ENCODE measurements at regions not wholly inside any gene's neighbourhood (a gene's known extent, or its start where the extent isn't known, plus 50 kb on each side); places are given as distances from the start of the nearest gene placed in this dataset.

DNA sequence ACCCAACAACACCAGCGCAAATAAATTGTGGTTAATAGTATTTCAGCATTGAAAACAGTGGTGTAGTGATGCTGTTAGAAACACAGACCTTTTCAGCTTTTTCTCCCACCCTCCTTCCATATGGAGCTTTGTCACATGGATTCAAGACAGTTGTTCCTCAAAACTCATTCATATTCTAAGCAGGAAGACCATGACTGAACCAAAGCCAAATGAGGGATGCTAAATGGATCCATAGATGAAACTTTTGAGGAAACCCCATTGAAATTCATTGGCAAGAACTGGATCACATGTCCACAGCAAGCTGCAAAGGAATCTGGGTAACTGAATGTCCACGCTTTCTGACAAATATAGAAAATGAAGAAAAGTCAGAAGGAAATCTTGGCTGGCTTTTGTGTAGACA is 615.1 kb upstream of the NETO1 start:
- no peaks in the 10 kb centered on the region for H3K36me3 Mint-ChIP-seq
- no peaks in the 10 kb centered on the region for H3K27me3 Mint-ChIP-seq (ENCODE audit: low read depth)
- no peaks in the 10 kb centered on the region for H3K4me1 Mint-ChIP-seq
- H3K4me3 Mint-ChIP-seq = no peak overlapping the region
- peaks cover 3% of the 10 kb centered on the region for H3K9me3 Mint-ChIP-seq
- H3K27ac Mint-ChIP-seq = no peak overlapping the region
- TF ChIP-seq, protein P1, sequence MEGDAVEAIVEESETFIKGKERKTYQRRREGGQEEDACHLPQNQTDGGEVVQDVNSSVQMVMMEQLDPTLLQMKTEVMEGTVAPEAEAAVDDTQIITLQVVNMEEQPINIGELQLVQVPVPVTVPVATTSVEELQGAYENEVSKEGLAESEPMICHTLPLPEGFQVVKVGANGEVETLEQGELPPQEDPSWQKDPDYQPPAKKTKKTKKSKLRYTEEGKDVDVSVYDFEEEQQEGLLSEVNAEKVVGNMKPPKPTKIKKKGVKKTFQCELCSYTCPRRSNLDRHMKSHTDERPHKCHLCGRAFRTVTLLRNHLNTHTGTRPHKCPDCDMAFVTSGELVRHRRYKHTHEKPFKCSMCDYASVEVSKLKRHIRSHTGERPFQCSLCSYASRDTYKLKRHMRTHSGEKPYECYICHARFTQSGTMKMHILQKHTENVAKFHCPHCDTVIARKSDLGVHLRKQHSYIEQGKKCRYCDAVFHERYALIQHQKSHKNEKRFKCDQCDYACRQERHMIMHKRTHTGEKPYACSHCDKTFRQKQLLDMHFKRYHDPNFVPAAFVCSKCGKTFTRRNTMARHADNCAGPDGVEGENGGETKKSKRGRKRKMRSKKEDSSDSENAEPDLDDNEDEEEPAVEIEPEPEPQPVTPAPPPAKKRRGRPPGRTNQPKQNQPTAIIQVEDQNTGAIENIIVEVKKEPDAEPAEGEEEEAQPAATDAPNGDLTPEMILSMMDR (IDR thresholded peaks at IDR 0.05; ENCODE audit: unreplicated experiment) = no peak
- DNase-seq (ENCODE audit: low spot score in 2 of 2, unreplicated experiment in 2 of 2) = no peak

DNA sequence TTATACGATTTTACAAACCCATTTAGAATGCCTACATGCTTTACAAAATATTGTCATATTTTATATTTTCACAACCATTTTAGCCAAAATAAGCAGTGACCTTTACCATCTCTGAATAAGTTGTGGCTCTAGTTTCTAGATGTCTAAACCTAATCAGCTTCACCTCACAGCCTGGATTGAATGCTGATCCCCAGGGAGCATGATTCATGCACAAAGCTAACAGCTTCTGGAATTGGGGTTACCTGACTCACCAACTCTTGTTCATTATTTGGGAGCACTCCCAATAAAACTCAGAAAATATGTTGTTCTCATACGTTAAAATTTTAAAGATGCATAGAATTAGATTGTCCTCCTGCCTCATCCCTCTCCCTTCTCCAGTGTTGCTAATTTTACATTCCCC is 611.7 kb upstream of the NETO1 start:
- Mint-ChIP-seq H3K27me3 (ENCODE audit: low read depth) (no peaks in the 10 kb centered on the region), H3K36me3 (no peaks in the 10 kb centered on the region), H3K9me3 (peaks cover 15% of the 10 kb centered on the region), H3K4me1 (no peaks in the 10 kb centered on the region), H3K27ac (no peak overlapping the region), H3K4me3 (no peak overlapping the region)
- DNase-seq (ENCODE audit: low spot score in 2 of 2, unreplicated experiment in 2 of 2) = no peak
- TF ChIP-seq, protein P1 (IDR thresholded peaks at IDR 0.05; ENCODE audit: unreplicated experiment) = no peak

DNA sequence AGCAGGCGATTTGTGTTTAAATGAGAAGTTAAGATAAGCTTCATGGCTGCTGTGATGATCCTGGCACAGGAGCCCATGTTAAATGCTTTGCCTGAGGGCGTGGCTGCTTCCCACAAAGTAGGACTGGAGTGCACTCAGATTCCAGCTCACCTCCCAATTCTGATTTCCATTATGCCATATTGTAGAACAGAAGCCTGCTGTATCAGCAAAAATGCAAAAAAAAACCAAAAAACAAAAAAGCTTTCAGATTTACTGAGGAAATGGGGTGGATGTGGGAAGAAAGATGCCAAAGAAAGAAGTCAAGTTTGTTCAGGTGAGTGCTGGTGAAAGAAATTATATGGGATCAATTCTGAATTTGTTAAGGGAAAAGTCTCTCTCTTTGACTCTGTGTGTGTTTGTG is 610.4 kb upstream of the NETO1 start:
- TF ChIP-seq, protein P1 (IDR thresholded peaks at IDR 0.05; ENCODE audit: unreplicated experiment) = no peak
- Mint-ChIP-seq H3K36me3 (no peaks in the 10 kb centered on the region), H3K27me3 (ENCODE audit: low read depth) (no peaks in the 10 kb centered on the region), H3K9me3 (peaks cover 15% of the 10 kb centered on the region), H3K27ac (no peak overlapping the region), H3K4me1 (no peaks in the 10 kb centered on the region), H3K4me3 (no peak overlapping the region)
- no peak for DNase-seq (ENCODE audit: low spot score in 2 of 2, unreplicated experiment in 2 of 2)

DNA sequence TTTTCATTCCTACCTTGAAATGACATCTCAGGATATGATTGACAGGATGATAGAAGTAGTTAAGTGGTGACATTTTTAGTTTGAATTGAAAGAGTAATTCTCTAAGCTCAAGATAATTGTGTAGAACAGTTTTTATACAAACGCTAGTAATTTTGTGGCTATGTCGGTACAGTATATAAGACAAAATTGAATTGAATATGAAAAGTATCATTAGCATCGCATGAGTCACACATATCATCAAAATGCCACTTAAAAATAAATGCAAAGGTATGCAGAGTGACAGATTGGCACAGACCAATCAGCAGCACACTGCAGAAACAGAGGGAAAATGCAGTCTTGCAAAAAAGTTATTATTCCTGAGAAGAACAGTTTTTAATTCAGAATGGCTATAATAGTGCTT is 608.2 kb upstream of the NETO1 start:
- no peaks in the 10 kb centered on the region for H3K4me1 Mint-ChIP-seq
- H3K9me3 Mint-ChIP-seq = peaks cover 15% of the 10 kb centered on the region
- H3K27me3 Mint-ChIP-seq (ENCODE audit: low read depth) = no peaks in the 10 kb centered on the region
- no peak overlapping the region for H3K4me3 Mint-ChIP-seq
- no peaks in the 10 kb centered on the region for H3K36me3 Mint-ChIP-seq
- DNase-seq (ENCODE audit: low spot score in 2 of 2, unreplicated experiment in 2 of 2) = no peak
- TF ChIP-seq, protein P1 (IDR thresholded peaks at IDR 0.05; ENCODE audit: unreplicated experiment) = no peak
- H3K27ac Mint-ChIP-seq = no peak overlapping the region

DNA sequence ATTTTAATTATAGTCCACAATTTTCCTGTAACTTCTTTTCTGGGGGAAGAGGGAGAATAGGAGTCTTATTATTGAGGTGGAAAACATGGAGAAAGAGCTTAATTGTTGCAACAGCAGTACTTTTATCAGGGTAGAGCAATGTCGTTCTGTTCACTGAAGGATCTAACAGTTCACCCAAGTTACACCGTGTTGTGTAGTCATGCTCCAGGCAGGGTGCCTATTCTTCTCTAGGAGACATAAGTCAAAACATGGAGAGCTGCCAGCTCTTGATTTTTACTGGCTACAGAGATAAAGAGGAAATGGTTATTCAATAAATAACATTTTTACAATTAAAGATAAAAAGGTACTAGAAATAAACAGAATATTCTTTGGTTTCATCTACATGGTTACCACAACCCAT is 594.3 kb upstream of the NETO1 start:
- H3K4me1 Mint-ChIP-seq = peaks cover 7% of the 10 kb centered on the region
- TF ChIP-seq, protein P1 (IDR thresholded peaks at IDR 0.05; ENCODE audit: unreplicated experiment) = no peak
- no peaks in the 10 kb centered on the region for H3K27me3 Mint-ChIP-seq (ENCODE audit: low read depth)
- no peaks in the 10 kb centered on the region for H3K9me3 Mint-ChIP-seq
- H3K4me3 Mint-ChIP-seq = no peak overlapping the region
- no peak for DNase-seq (ENCODE audit: low spot score in 2 of 2, unreplicated experiment in 2 of 2)
- peak overlapping the region; percentile 56 for H3K27ac Mint-ChIP-seq
- H3K36me3 Mint-ChIP-seq = no peaks in the 10 kb centered on the region

DNA sequence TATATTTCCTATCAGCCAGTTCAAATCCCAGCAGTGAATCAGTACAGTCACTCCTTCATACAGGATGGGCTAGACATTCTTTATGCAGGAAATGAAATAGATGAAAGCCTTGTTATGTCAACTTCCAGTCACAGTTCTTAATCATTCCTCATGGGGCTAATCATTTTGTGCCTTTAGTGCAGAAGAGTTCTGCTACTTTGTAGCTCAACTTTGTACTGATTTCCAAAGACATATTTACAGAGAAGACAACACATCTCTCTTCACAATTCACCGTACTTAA is 593.9 kb upstream of the NETO1 start:
- Mint-ChIP-seq H3K4me3 (no peak overlapping the region), H3K27ac (peak overlapping the region; percentile 56), H3K36me3 (no peaks in the 10 kb centered on the region), H3K9me3 (no peaks in the 10 kb centered on the region), H3K4me1 (peaks cover 7% of the 10 kb centered on the region), H3K27me3 (ENCODE audit: low read depth) (no peaks in the 10 kb centered on the region)
- TF ChIP-seq, protein P1 (IDR thresholded peaks at IDR 0.05; ENCODE audit: unreplicated experiment) = no peak
- no peak for DNase-seq (ENCODE audit: low spot score in 2 of 2, unreplicated experiment in 2 of 2)
